Stomach (tissue), 8 donors: ENCODE measurements at regions not wholly inside any gene's neighbourhood (a gene's known extent, or its start where the extent isn't known, plus 50 kb on each side); places are given as distances from the start of the nearest gene placed in this dataset.

Experiments used
- DNase-seq, 2 donors: peaks; one replicate each; pipeline versions ENCODE4 v3.0.0 to v3.0.0-alpha.2; 2013 to 2019
- H3K27ac ChIP-seq, 5 donors: fragments of 200-600 bp in 4 of 5; sonication (generic) in 4 of 5; one replicate each; pipeline ENCODE4 v1.5.1; 2013 to 2019; ENCODE audit warnings: mild to moderate bottlenecking in 1 of 5, moderate library complexity in 1 of 5
- H3K27me3 ChIP-seq, 3 donors: fragments of 200-600 bp; sonication (generic); one replicate each; pipeline ENCODE4 v1.5.1; 2017 to 2019; ENCODE audit warnings: mixed run types in 1 of 3
- H3K36me3 ChIP-seq, 4 donors: fragments of 200-600 bp; sonication (generic); 1 replicate in 3 of 4; 2 replicates in 1 of 4; pipeline ENCODE4 v1.5.1; 2016 to 2019
- H3K4me1 ChIP-seq, 4 donors: fragments of 200-600 bp; sonication (generic); one replicate each; pipeline ENCODE4 v1.5.1; 2016 to 2019
- H3K4me3 ChIP-seq, 4 donors: fragments of 200-600 bp; sonication (generic) in 3 of 4; one replicate each; pipeline ENCODE4 v1.5.1; 2016 to 2019; ENCODE audit warnings: mild to moderate bottlenecking in 1 of 4
- H3K9me3 ChIP-seq, 4 donors: fragments of 200-600 bp; sonication (generic); one replicate each; pipeline ENCODE4 v1.5.1; 2016 to 2019
- EP300 ChIP-seq: sonication (generic); formaldehyde crosslinking; IDR thresholded peaks from one replicate; pipeline ENCODE4 v1.6.1; 2017; ENCODE audit warnings: antibody characterized with exemption
- POLR2A ChIP-seq, 4 donors: fragments of 450-650 bp; IDR thresholded peaks; one replicate each; pipeline ENCODE4 v1.6.1; 2016; ENCODE audit warnings: antibody characterized with exemption in 4 of 4, control low read depth in 2 of 4, mild to moderate bottlenecking in 1 of 4, moderate library complexity in 1 of 4
- POLR2AphosphoS5 ChIP-seq, 3 donors: sonication (generic); formaldehyde crosslinking; IDR thresholded peaks; one replicate each; pipeline ENCODE4 v1.6.1; 2016; ENCODE audit warnings: antibody characterized with exemption in 3 of 3
- WGBS, 5 donors: extraction: QIAGEN DNeasy Blood & Tissue Kit in 3 of 5; methylation state at CpG; one replicate each; pipeline versions ENCODE4 v1.1.5 to v1.1.7; 2013 to 2018; 5-methylcytosine and 5-hydroxymethylcytosine counted together
- intact Hi-C: fragments of 100-400 bp; cut with DNase I; formaldehyde crosslinking; loops from one replicate; pipeline ENCODE4 v1.15.1; 2023; ENCODE audit warnings: low total_unique reads
- TF ChIP-seq, protein P1 (sequence below), 7 experiments: fragments of 450-650 bp in 4 of 7; fragments of 200-600 bp in 3 of 7; sonication (generic) in 3 of 7; IDR thresholded peaks; one replicate each; pipeline ENCODE4 v1.5.1; 2016 to 2019; ENCODE audit warnings: antibody characterized with exemption in 7 of 7, control low read depth in 2 of 7, mild to moderate bottlenecking in 1 of 7
- donor health status: healthy with polysubstance abuse.
- donor health status: Bipolar disorder and iron deficiency.
- donor health status: healthy.

DNA sequence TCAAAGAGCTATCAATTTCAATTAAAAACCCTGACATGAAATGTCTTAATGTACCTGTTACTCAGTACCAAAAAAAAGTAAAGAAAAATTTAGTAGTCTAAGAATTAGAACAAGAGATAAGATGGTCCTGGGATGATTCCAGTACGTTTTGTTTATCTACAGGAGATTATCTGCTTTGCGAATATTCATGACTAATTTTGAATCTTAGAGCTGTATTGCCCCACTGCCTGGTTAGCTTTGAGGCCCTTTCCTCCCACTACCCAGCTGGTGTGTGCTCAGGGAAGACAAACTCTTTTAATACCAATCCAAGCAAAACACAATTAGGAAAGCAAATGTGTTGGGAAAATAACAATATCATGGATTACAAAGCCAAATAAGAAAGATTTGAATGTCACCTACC lies 263.5 kb downstream of the FOXG1 start:
- WGBS, 5 donors = 37 to 57% (median 50%) methylated on average over 2 of the region's 2 CpGs
- Histone ChIP-seq H3K27ac (no peak overlapping the region), H3K27me3 (no peaks in the 10 kb centered on the region), H3K36me3 (no peaks in the 10 kb centered on the region), H3K4me3 (no peak overlapping the region), H3K9me3 (peaks cover 0 to 26% (median 12%) of the 10 kb centered on the region in 4 donors), H3K4me1 (no peaks in the 10 kb centered on the region)
- DNase-seq = no peak
- TF ChIP-seq, protein P1, sequence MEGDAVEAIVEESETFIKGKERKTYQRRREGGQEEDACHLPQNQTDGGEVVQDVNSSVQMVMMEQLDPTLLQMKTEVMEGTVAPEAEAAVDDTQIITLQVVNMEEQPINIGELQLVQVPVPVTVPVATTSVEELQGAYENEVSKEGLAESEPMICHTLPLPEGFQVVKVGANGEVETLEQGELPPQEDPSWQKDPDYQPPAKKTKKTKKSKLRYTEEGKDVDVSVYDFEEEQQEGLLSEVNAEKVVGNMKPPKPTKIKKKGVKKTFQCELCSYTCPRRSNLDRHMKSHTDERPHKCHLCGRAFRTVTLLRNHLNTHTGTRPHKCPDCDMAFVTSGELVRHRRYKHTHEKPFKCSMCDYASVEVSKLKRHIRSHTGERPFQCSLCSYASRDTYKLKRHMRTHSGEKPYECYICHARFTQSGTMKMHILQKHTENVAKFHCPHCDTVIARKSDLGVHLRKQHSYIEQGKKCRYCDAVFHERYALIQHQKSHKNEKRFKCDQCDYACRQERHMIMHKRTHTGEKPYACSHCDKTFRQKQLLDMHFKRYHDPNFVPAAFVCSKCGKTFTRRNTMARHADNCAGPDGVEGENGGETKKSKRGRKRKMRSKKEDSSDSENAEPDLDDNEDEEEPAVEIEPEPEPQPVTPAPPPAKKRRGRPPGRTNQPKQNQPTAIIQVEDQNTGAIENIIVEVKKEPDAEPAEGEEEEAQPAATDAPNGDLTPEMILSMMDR (IDR thresholded peaks at IDR 0.05) = no peak
- TF ChIP-seq POLR2AphosphoS5 (IDR thresholded peaks at IDR 0.05) = no peak
- TF ChIP-seq POLR2A (IDR thresholded peaks at IDR 0.05) = no peak
- no peak for TF ChIP-seq EP300
- intact Hi-C loops = no loop called here

DNA sequence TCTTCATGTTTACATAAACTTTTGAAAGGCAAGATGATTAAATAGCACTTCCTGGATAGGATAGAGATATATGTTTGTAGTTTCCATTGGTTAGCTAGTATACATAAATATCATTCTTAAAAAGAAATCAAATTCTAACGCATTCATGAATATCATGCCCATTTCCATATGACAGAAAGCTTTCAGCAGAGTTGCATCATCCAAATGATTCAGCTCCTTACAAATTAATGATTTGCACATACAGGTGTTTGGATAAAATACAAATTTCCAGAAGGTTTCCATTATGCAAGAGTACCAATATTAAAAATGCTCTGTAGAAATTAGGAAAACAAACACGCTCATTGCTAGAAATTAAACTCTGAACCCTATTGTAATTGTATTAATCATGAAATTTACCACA lies 264.4 kb downstream of the FOXG1 start:
- H3K27me3 ChIP-seq = no peaks in the 10 kb centered on the region
- WGBS, 5 donors = 66 to 89% (median 73%) methylated on average over 2 of the region's 2 CpGs
- TF ChIP-seq, protein P1 (IDR thresholded peaks at IDR 0.05) = no peak
- TF ChIP-seq POLR2AphosphoS5 (IDR thresholded peaks at IDR 0.05) (no peak), EP300 (no peak), POLR2A (IDR thresholded peaks at IDR 0.05) (no peak)
- peaks cover 0 to 24% (median 11%) of the 10 kb centered on the region in 4 donors for H3K9me3 ChIP-seq
- intact Hi-C loops = no loop called here
- H3K4me3 ChIP-seq = no peak overlapping the region
- no peak overlapping the region for H3K27ac ChIP-seq
- no peaks in the 10 kb centered on the region for H3K4me1 ChIP-seq
- no peaks in the 10 kb centered on the region for H3K36me3 ChIP-seq
- no peak for DNase-seq

DNA sequence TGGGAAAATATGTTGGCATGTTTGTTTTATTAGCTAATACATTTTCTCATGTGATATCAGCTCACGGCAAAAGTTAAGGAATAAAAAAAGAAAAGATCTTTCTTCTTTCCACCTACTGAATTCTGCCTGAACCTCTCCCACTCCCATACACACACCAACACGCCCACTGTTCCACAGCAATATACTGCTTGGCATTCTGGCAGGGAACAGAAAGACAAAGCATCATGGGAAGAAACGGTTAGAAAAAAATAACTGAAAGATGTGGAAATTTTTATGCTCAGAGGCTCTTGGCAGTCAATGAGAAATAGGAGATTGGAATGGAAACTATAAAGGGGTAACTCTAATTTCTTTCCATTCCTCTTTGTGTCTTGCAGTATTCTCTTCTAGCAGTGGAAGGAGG lies 268.5 kb downstream of the FOXG1 start:
- intact Hi-C loops = no loop called here
- H3K27ac ChIP-seq = no peak overlapping the region
- DNase-seq = no peak
- WGBS, 5 donors = 55 to 64% (median 57%) methylated on average over 3 of the region's 3 CpGs
- H3K36me3 ChIP-seq = no peaks in the 10 kb centered on the region
- no peaks in the 10 kb centered on the region for H3K9me3 ChIP-seq
- TF ChIP-seq POLR2AphosphoS5 (IDR thresholded peaks at IDR 0.05) = no peak
- TF ChIP-seq, protein P1 (IDR thresholded peaks at IDR 0.05) = no peak
- TF ChIP-seq POLR2A (IDR thresholded peaks at IDR 0.05) = no peak
- no peak for TF ChIP-seq EP300
- no peaks in the 10 kb centered on the region for H3K4me1 ChIP-seq
- no peak overlapping the region for H3K4me3 ChIP-seq
- no peaks in the 10 kb centered on the region for H3K27me3 ChIP-seq

DNA sequence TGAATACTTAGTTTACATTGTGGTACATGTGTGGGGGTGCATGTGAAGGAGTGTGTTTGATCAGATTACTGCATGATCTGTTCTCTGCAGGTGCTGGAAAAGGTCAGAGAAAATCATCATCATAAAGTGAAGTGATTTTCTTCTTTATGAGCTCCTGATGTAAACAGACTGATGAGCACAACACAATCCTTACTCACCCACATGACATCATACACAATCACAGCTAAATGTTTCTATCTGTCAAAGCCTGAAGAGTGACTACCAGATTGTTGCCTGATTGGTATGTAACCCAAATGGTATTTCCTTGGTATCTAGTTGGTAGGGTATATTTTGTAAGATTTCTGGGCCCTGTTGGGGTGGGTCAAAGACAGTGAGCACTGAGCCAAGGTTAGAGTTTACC lies 270.8 kb downstream of the FOXG1 start:
- H3K9me3 ChIP-seq = no peaks in the 10 kb centered on the region
- TF ChIP-seq POLR2AphosphoS5 (IDR thresholded peaks at IDR 0.05) (no peak), EP300 (no peak), POLR2A (IDR thresholded peaks at IDR 0.05) (no peak)
- TF ChIP-seq, protein P1 (IDR thresholded peaks at IDR 0.05) = no peak
- DNase-seq = no peak
- H3K27ac ChIP-seq = no peak overlapping the region
- H3K27me3 ChIP-seq = no peaks in the 10 kb centered on the region
- H3K36me3 ChIP-seq = no peaks in the 10 kb centered on the region
- H3K4me1 ChIP-seq = no peaks in the 10 kb centered on the region
- intact Hi-C loops = no loop called here
- no peak overlapping the region for H3K4me3 ChIP-seq
